Kidney (tissue), 13 donors: ENCODE measurements at regions not wholly inside any gene's neighbourhood (a gene's known extent, or its start where the extent isn't known, plus 50 kb on each side); places are given as distances from the start of the nearest gene placed in this dataset.

ENCODE experiments used
- DNase-seq, 5 donors: peaks; one replicate each; pipeline ENCODE4 v3.0.0-alpha.2; 2013 to 2020
- FAIRE-seq: peaks from 2 replicates; lab custom pipeline; 2012; peaks lifted over from hg19 to GRCh38; lab: Jason Lieb, UNC
- H3K27ac ChIP-seq, 2 donors: one replicate each; pipeline ENCODE4 v1.7.0; 2013; ENCODE audit warnings: low read depth in 2 of 2, low read length in 2 of 2, inconsistent platforms in 1 of 2
- H3K27me3 ChIP-seq: one replicate; pipeline ENCODE4 v1.7.1; 2013; ENCODE audit warnings: low read length, inconsistent platforms; ENCODE audit not compliant: control insufficient read depth, insufficient read depth
- H3K36me3 ChIP-seq, 3 donors: one replicate each; pipeline versions ENCODE4 v1.7.0 to v1.7.1; 2013; ENCODE audit warnings: low read length in 3 of 3, control low read depth in 1 of 3, inconsistent platforms in 1 of 3; ENCODE audit not compliant: insufficient read depth in 3 of 3, control insufficient read depth in 2 of 3
- H3K4me1 ChIP-seq, 3 donors: one replicate each; pipeline versions ENCODE4 v1.7.0 to v1.7.1; 2013; ENCODE audit warnings: low read length in 3 of 3, inconsistent platforms in 1 of 3, low read depth in 1 of 3; ENCODE audit not compliant: control insufficient read depth in 2 of 3, insufficient read depth in 2 of 3
- H3K4me3 ChIP-seq, 3 donors: one replicate each; pipeline versions ENCODE4 v1.7.0 to v1.8.1; 2013; ENCODE audit warnings: low read length in 3 of 3, control low read depth in 1 of 3, inconsistent platforms in 1 of 3
- H3K9ac ChIP-seq, 3 donors: one replicate each; pipeline versions ENCODE4 v1.7.0 to v1.7.1; 2013; ENCODE audit warnings: low read length in 3 of 3, control low read depth in 1 of 3, inconsistent platforms in 1 of 3
- H3K9me3 ChIP-seq, 3 donors: one replicate each; pipeline versions ENCODE4 v1.7.0 to v1.7.1; 2013; ENCODE audit warnings: low read length in 3 of 3, control low read depth in 1 of 3, inconsistent platforms in 1 of 3; ENCODE audit not compliant: control insufficient read depth in 2 of 3, insufficient read depth in 1 of 3
- CTCF ChIP-seq: IDR thresholded peaks from 3 replicates; pipeline ENCODE4 v1.5.1; 2012; ENCODE audit warnings: mild to moderate bottlenecking, moderate library complexity, borderline replicate concordance; ENCODE audit not compliant: insufficient read depth; ENCODE audit errors: extremely low read depth
- intact Hi-C: fragments of 100-400 bp; cut with DNase I; formaldehyde crosslinking; loops from one replicate; pipeline ENCODE4 v1.11.1; 2022
- donor health status: control.
- donor health status: control.
- donor health status: control.
- donor health status: control.
- donor health status: control.
- donor health status: DM: yes; HTN: yes; CAD: no.
- donor health status: Normal renal cell carcinoma (clear cell type).

- Histone ChIP-seq H3K4me1 (no peaks in the 10 kb centered on the region), H3K36me3 (no peaks in the 10 kb centered on the region), H3K4me3 (no peak overlapping the region), H3K9me3 (no peaks in the 10 kb centered on the region), H3K27me3 (no peaks in the 10 kb centered on the region), H3K9ac (no peak overlapping the region), H3K27ac (no peak overlapping the region)
- no peak for DNase-seq
- TF ChIP-seq CTCF: no peak
- no peak for FAIRE-seq
- intact Hi-C loops: no loop called here
Observed at GRCh38 chr5:98121036-98121936, 652.2 kb upstream of the RGMB start.

- H3K36me3 ChIP-seq: no peaks in the 10 kb centered on the region
- intact Hi-C loops: no loop called here
- no peaks in the 10 kb centered on the region for H3K9me3 ChIP-seq
- no peak overlapping the region for H3K27ac ChIP-seq
- no peak for FAIRE-seq
- DNase-seq: no peak
- no peak overlapping the region for H3K4me3 ChIP-seq
- H3K4me1 ChIP-seq: no peaks in the 10 kb centered on the region
- TF ChIP-seq CTCF: no peak
- H3K27me3 ChIP-seq: no peaks in the 10 kb centered on the region
- no peak overlapping the region for H3K9ac ChIP-seq
Observed at GRCh38 chr5:98128271-98128670, 645.2 kb upstream of the RGMB start.

- FAIRE-seq (no peak), DNase-seq (no peak)
- H3K9ac ChIP-seq: no peak overlapping the region
- TF ChIP-seq CTCF: no peak
- no peaks in the 10 kb centered on the region for H3K9me3 ChIP-seq
- intact Hi-C loops: no loop called here
- no peaks in the 10 kb centered on the region for H3K4me1 ChIP-seq
- no peak overlapping the region for H3K27ac ChIP-seq
- no peak overlapping the region for H3K4me3 ChIP-seq
- H3K27me3 ChIP-seq: no peaks in the 10 kb centered on the region
- no peaks in the 10 kb centered on the region for H3K36me3 ChIP-seq
Observed at GRCh38 chr5:98128846-98129245, 644.6 kb upstream of the RGMB start.
